ENCODE measurements at regions not wholly inside any gene's neighbourhood (a gene's known extent, or its start where the extent isn't known, plus 50 kb on each side); places are given as distances from the start of the nearest gene placed in this dataset.

DNA sequence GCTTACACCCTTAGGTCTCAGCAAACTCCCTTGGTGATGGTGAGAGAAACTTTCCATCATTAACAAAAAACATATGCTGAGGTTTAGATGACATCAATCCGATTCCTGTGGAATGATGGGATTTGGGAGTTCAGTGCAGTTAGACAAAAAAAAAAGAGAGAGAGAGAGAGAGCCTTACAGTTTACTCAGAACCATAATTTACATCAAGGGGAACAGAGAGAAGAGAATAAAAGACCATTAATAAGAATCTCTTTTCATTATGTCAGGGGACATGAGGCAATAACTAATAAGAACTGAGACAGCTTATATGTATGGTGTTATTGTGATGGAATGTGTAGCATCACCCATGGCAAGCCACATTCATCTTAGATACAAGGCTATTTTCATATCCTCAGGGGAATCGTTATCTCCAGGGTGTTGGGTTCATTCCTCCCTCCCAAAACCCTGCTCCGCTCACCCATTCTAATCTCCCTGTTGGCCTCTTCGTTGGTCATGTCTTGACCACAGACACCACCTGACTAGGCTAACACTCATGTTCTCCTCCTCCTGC, 175.7 kb upstream of the MXRA5 start:
- TF ChIP-seq, protein P1, sequence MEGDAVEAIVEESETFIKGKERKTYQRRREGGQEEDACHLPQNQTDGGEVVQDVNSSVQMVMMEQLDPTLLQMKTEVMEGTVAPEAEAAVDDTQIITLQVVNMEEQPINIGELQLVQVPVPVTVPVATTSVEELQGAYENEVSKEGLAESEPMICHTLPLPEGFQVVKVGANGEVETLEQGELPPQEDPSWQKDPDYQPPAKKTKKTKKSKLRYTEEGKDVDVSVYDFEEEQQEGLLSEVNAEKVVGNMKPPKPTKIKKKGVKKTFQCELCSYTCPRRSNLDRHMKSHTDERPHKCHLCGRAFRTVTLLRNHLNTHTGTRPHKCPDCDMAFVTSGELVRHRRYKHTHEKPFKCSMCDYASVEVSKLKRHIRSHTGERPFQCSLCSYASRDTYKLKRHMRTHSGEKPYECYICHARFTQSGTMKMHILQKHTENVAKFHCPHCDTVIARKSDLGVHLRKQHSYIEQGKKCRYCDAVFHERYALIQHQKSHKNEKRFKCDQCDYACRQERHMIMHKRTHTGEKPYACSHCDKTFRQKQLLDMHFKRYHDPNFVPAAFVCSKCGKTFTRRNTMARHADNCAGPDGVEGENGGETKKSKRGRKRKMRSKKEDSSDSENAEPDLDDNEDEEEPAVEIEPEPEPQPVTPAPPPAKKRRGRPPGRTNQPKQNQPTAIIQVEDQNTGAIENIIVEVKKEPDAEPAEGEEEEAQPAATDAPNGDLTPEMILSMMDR (IDR thresholded peaks at IDR 0.05), result no peak
- TF ChIP-seq EZH2 (IDR thresholded peaks at IDR 0.05; ENCODE audit: borderline replicate concordance, insufficient read depth, low read depth, low read length, poor library complexity, severe bottlenecking), result no peak
